ENCODE measurements at regions not wholly inside any gene's neighbourhood (a gene's known extent, or its start where the extent isn't known, plus 50 kb on each side); places are given as distances from the start of the nearest gene placed in this dataset.

- no peak overlapping the region for H3K9ac ChIP-seq (ENCODE audit: low read length)
- no peaks in the 10 kb centered on the region for H4K20me1 ChIP-seq (ENCODE audit: insufficient read depth, low read length)
- 0 out of 2 replicates have a peak overlapping the region, but pooled peaks have one; percentile 7 for H2AFZ ChIP-seq (ENCODE audit: low read length)
- H3F3A ChIP-seq (ENCODE audit: insufficient read depth, low read length), result no peaks in the 10 kb centered on the region
- no peaks in the 10 kb centered on the region for H3K27me3 ChIP-seq (replicated peaks; ENCODE audit: insufficient read depth, low read length)
- no peaks in the 10 kb centered on the region for H3K79me2 ChIP-seq (ENCODE audit: low read length)
- no peak overlapping the region for H3K4me2 ChIP-seq (ENCODE audit: low read depth, low read length)
- no peaks in the 10 kb centered on the region for H3K4me1 ChIP-seq (ENCODE audit: low read length)
- DNase-seq, result no peak
- H3K36me3 ChIP-seq (replicated peaks; ENCODE audit: insufficient read depth, low read length), result no peaks in the 10 kb centered on the region
- H3K9me3 ChIP-seq (replicated peaks; ENCODE audit: insufficient read depth, low read length), result no peaks in the 10 kb centered on the region
- H3K4me3 ChIP-seq (ENCODE audit: low read length), result no peak overlapping the region
- TF ChIP-seq, protein P1, sequence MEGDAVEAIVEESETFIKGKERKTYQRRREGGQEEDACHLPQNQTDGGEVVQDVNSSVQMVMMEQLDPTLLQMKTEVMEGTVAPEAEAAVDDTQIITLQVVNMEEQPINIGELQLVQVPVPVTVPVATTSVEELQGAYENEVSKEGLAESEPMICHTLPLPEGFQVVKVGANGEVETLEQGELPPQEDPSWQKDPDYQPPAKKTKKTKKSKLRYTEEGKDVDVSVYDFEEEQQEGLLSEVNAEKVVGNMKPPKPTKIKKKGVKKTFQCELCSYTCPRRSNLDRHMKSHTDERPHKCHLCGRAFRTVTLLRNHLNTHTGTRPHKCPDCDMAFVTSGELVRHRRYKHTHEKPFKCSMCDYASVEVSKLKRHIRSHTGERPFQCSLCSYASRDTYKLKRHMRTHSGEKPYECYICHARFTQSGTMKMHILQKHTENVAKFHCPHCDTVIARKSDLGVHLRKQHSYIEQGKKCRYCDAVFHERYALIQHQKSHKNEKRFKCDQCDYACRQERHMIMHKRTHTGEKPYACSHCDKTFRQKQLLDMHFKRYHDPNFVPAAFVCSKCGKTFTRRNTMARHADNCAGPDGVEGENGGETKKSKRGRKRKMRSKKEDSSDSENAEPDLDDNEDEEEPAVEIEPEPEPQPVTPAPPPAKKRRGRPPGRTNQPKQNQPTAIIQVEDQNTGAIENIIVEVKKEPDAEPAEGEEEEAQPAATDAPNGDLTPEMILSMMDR (IDR thresholded peaks at IDR 0.05; ENCODE audit: low read length), result no peak
- TF ChIP-seq EZH2 (optimal IDR thresholded peaks at IDR 0.05; ENCODE audit: low read depth, low read length) (no peak), EZH2phosphoT487 (IDR thresholded peaks at IDR 0.05; ENCODE audit: low read length) (no peak)
- no peaks in the 10 kb centered on the region for H3K9me2 ChIP-seq (replicated peaks; ENCODE audit: insufficient read depth, low read length)
- no peak overlapping the region for H3K27ac ChIP-seq (ENCODE audit: low read length)
Observed at GRCh38 chr21:38206646-38207045, 50.1 kb upstream of the KCNJ15 start.
